ENCODE measurements at regions not wholly inside any gene's neighbourhood (a gene's known extent, or its start where the extent isn't known, plus 50 kb on each side); places are given as distances from the start of the nearest gene placed in this dataset.

- Mint-ChIP-seq H3K36me3 (no peaks in the 10 kb centered on the region), H3K4me3 (no peak overlapping the region), H3K27ac (no peak overlapping the region), H3K9me3 (no peaks in the 10 kb centered on the region), H3K4me1 (no peaks in the 10 kb centered on the region), H3K27me3 (peaks cover 11 to 18% of the 10 kb centered on the region in 2 donors)
- no CpG with 5 or more reads among the region's 3 CpGs for WGBS (ENCODE audit: insufficient coverage)
- ATAC-seq (replicated peaks in 1 of 4) = no peak
- ChIA-PET CTCF (no interaction called here), POLR2A (no interaction called here)
- no peaks in the 10 kb centered on the region for H3K9me3 ChIP-seq
- H3K36me3 ChIP-seq (ENCODE audit: control insufficient read depth in 2 of 2, extremely low read depth in 1 of 2, insufficient read depth in 1 of 2, low read length in 1 of 2) = no peaks in the 10 kb centered on the region
- DNase-seq = no peak
- peaks cover 0 to 3% of the 10 kb centered on the region in 2 experiments for H3K27me3 ChIP-seq (replicated peaks in 1 of 2; ENCODE audit: control insufficient read depth in 2 of 2, extremely low read depth in 1 of 2, insufficient read depth in 2 of 2, low read length in 1 of 2)
- H3K4me1 ChIP-seq (ENCODE audit: control insufficient read depth in 1 of 2, extremely low read depth in 1 of 2, insufficient read depth in 2 of 2, low read length in 2 of 2) = no peaks in the 10 kb centered on the region
- H3K4me3 ChIP-seq (ENCODE audit: control insufficient read depth in 1 of 2, extremely low read depth in 1 of 2, low read length in 1 of 2) = no peak overlapping the region
- H3K27ac ChIP-seq (ENCODE audit: low read length) = no peak overlapping the region
Measured at GRCh38 chr1:232689711-232690110, 59.8 kb upstream of the SIPA1L2 start.

GRCh38 chr1:232690285-232690935 lies 60.5 kb upstream of the SIPA1L2 start:
- POLR2A ChIA-PET = no interaction called here
- 90% methylated on average over 5 of the region's 8 CpGs for WGBS (ENCODE audit: insufficient coverage)

DNA sequence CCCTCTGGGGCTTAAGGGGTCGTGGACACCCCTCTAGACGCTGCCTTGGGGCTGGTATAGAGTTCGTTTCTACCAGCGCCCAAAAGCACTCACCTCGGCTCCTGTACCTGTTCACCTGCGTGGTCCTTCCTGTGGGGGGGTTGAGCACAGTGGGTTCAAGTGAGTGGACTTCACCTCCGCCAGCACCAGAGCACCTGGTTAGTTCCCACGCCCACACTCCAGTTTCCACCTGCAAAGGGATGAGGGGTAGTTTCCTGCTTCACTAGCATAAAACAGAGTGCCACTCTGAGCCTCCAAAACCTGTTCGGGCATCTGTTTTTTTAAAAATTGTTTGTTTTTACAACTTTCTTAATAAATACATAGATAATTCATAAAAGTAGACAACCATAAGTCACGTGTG lies 64.5 kb upstream of the SIPA1L2 start:
- Histone ChIP-seq H3K4me3 (ENCODE audit: control insufficient read depth in 1 of 2, extremely low read depth in 1 of 2, low read length in 1 of 2) (no peak overlapping the region), H3K9me3 (no peaks in the 10 kb centered on the region), H3K36me3 (ENCODE audit: control insufficient read depth in 2 of 2, extremely low read depth in 1 of 2, insufficient read depth in 1 of 2, low read length in 1 of 2) (no peaks in the 10 kb centered on the region), H3K27me3 (replicated peaks in 1 of 2; ENCODE audit: control insufficient read depth in 2 of 2, extremely low read depth in 1 of 2, insufficient read depth in 2 of 2, low read length in 1 of 2) (peaks cover 0 to 10% of the 10 kb centered on the region in 2 experiments), H3K27ac (ENCODE audit: low read length) (no peak overlapping the region), H3K4me1 (ENCODE audit: control insufficient read depth in 1 of 2, extremely low read depth in 1 of 2, insufficient read depth in 2 of 2, low read length in 2 of 2) (no peaks in the 10 kb centered on the region)
- no peaks in the 10 kb centered on the region for H3K4me1 Mint-ChIP-seq
- CTCF ChIA-PET = no interaction called here
- no peak overlapping the region for H3K27ac Mint-ChIP-seq
- 81% methylated on average over 5 of the region's 10 CpGs for WGBS (ENCODE audit: insufficient coverage)
- no peaks in the 10 kb centered on the region for H3K9me3 Mint-ChIP-seq
- no peak overlapping the region for H3K4me3 Mint-ChIP-seq
- DNase-seq = no peak
- H3K27me3 Mint-ChIP-seq = peaks cover 11 to 20% of the 10 kb centered on the region in 2 donors
- POLR2A ChIA-PET = no interaction called here
- no peak for ATAC-seq (replicated peaks in 1 of 4)
- H3K36me3 Mint-ChIP-seq = no peaks in the 10 kb centered on the region

More at GRCh38 chr1:232690285-232690935, 60.5 kb upstream of the SIPA1L2 start:
- H3K27me3 ChIP-seq (replicated peaks in 1 of 2; ENCODE audit: control insufficient read depth in 2 of 2, extremely low read depth in 1 of 2, insufficient read depth in 2 of 2, low read length in 1 of 2) = peaks cover 0 to 3% of the 10 kb centered on the region in 2 experiments
- H3K9me3 ChIP-seq = no peaks in the 10 kb centered on the region
- H3K36me3 Mint-ChIP-seq = no peaks in the 10 kb centered on the region
- no peak overlapping the region for H3K27ac Mint-ChIP-seq
- H3K4me1 Mint-ChIP-seq = no peaks in the 10 kb centered on the region
- no peak overlapping the region for H3K4me3 Mint-ChIP-seq
- H3K36me3 ChIP-seq (ENCODE audit: control insufficient read depth in 2 of 2, extremely low read depth in 1 of 2, insufficient read depth in 1 of 2, low read length in 1 of 2) = no peaks in the 10 kb centered on the region
- H3K27ac ChIP-seq (ENCODE audit: low read length) = no peak overlapping the region
- no peaks in the 10 kb centered on the region for H3K4me1 ChIP-seq (ENCODE audit: control insufficient read depth in 1 of 2, extremely low read depth in 1 of 2, insufficient read depth in 2 of 2, low read length in 2 of 2)
- H3K9me3 Mint-ChIP-seq = no peaks in the 10 kb centered on the region
- CTCF ChIA-PET = no interaction called here
- H3K4me3 ChIP-seq (ENCODE audit: control insufficient read depth in 1 of 2, extremely low read depth in 1 of 2, low read length in 1 of 2) = no peak overlapping the region
- H3K27me3 Mint-ChIP-seq = peaks cover 11 to 18% of the 10 kb centered on the region in 2 donors
- ATAC-seq (replicated peaks in 1 of 4) (no peak), DNase-seq (no peak)

DNA sequence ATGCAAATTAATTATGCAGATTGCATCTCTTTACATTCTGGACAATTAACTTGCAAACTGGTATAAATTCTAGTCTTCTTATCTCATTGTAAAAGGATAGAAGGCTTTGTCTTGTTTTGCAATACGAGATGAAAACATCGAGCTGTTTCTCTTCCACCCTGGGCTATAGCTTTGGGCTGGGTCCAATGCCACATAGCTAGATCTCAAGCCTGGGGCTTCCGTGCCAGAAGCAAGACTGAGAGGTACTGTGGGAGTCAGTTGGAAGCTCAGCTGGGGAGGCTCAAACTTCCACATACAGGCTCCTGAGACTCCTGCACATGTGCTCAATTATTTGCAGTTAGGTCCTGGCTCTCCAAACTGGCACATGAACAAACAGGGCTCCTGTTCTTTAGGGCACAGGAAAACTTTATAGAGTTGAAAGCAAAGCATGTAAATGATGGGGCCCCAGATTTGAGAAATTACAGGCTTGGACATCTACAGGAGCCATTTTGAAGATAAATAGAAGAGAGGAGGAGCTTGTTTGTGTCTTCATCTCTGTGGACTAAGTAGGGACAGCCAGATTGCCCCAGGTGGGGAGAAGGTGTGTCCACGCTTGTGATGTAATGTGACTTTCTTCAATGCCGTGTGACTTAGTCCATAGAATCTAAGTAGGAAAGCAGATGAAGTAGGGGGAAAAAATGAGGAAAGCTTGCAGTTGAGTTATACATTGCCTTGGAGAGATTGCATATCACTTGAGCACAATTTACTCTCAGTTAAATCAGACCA lies 65.9 kb upstream of the SIPA1L2 start:
- H3K4me3 ChIP-seq (ENCODE audit: control insufficient read depth in 1 of 2, extremely low read depth in 1 of 2, low read length in 1 of 2) = no peak overlapping the region
- Mint-ChIP-seq H3K4me3 (no peak overlapping the region), H3K9me3 (no peaks in the 10 kb centered on the region), H3K4me1 (no peaks in the 10 kb centered on the region), H3K36me3 (no peaks in the 10 kb centered on the region), H3K27me3 (peaks cover 11 to 14% of the 10 kb centered on the region in 2 donors), H3K27ac (no peak overlapping the region)
- ChIA-PET CTCF (no interaction called here), POLR2A (no interaction called here)
- WGBS (ENCODE audit: insufficient coverage) = 87% methylated on average over 2 of the region's 5 CpGs
- DNase-seq (no peak), ATAC-seq (replicated peaks in 1 of 4) (no peak)
- peaks cover 0 to 10% of the 10 kb centered on the region in 2 experiments for H3K27me3 ChIP-seq (replicated peaks in 1 of 2; ENCODE audit: control insufficient read depth in 2 of 2, extremely low read depth in 1 of 2, insufficient read depth in 2 of 2, low read length in 1 of 2)
- no peaks in the 10 kb centered on the region for H3K4me1 ChIP-seq (ENCODE audit: control insufficient read depth in 1 of 2, extremely low read depth in 1 of 2, insufficient read depth in 2 of 2, low read length in 2 of 2)
- H3K36me3 ChIP-seq (ENCODE audit: control insufficient read depth in 2 of 2, extremely low read depth in 1 of 2, insufficient read depth in 1 of 2, low read length in 1 of 2) = no peaks in the 10 kb centered on the region
- H3K9me3 ChIP-seq = no peaks in the 10 kb centered on the region
- H3K27ac ChIP-seq (ENCODE audit: low read length) = no peak overlapping the region

GRCh38 chr1:232696466-232696865 lies 66.5 kb upstream of the SIPA1L2 start:
- no peaks in the 10 kb centered on the region for H3K9me3 ChIP-seq
- CTCF ChIA-PET = no interaction called here
- H3K4me1 ChIP-seq (ENCODE audit: control insufficient read depth in 1 of 2, extremely low read depth in 1 of 2, insufficient read depth in 2 of 2, low read length in 2 of 2) = no peaks in the 10 kb centered on the region
- Mint-ChIP-seq H3K36me3 (no peaks in the 10 kb centered on the region), H3K27me3 (peaks cover 11 to 14% of the 10 kb centered on the region in 2 donors), H3K27ac (no peak overlapping the region), H3K4me3 (no peak overlapping the region), H3K9me3 (no peaks in the 10 kb centered on the region), H3K4me1 (no peaks in the 10 kb centered on the region)
- POLR2A ChIA-PET = no interaction called here
- 85% methylated on average over 3 of the region's 6 CpGs for WGBS (ENCODE audit: insufficient coverage)
- H3K27ac ChIP-seq (ENCODE audit: low read length) = no peak overlapping the region
- H3K27me3 ChIP-seq (replicated peaks in 1 of 2; ENCODE audit: control insufficient read depth in 2 of 2, extremely low read depth in 1 of 2, insufficient read depth in 2 of 2, low read length in 1 of 2) = peaks cover 0 to 8% of the 10 kb centered on the region in 2 experiments
- DNase-seq = no peak
- no peak overlapping the region for H3K4me3 ChIP-seq (ENCODE audit: control insufficient read depth in 1 of 2, extremely low read depth in 1 of 2, low read length in 1 of 2)
- no peak for ATAC-seq (replicated peaks in 1 of 4)
- no peaks in the 10 kb centered on the region for H3K36me3 ChIP-seq (ENCODE audit: control insufficient read depth in 2 of 2, extremely low read depth in 1 of 2, insufficient read depth in 1 of 2, low read length in 1 of 2)

DNA sequence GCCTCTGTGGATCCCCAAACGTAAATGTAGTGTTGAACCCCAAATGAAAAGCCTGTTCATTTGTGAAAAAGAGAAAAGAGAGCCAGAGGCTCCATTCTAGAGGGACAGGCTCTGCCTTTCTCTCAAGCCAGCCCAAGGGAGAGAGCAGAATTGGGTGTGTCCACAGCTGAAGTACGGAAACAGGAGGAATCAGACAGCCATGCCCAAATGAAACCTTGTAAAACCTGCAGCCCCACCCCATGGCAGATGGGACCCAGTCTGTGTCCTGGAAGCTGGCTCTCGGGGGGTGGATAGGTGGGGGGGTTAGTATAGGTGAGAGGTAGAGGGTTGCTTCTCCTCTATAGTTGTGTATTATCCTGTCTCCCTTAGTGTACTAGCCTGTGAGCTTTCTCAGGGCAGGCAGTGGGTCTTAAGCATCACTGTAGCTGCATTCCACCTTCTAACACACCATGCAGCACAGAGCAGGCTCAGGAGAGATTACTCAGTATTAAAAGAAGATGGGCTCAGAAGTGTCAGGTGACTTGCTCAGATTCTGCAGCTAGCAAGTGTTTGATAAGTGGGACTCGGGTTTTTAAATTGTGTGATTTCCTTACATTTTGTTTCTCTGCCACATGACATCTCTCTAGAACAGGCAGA lies 67.4 kb upstream of the SIPA1L2 start:
- 79% methylated on average over 2 of the region's 4 CpGs for WGBS (ENCODE audit: insufficient coverage)
- no peak overlapping the region for H3K4me3 Mint-ChIP-seq

More for the DNA sequence above, 67.4 kb upstream of the SIPA1L2 start:
- ATAC-seq (replicated peaks in 1 of 4) (no peak), DNase-seq (no peak)
- Mint-ChIP-seq H3K27me3 (peaks cover 13 to 16% of the 10 kb centered on the region in 2 donors), H3K9me3 (peaks cover 0 to 4% (median 0%) of the 10 kb centered on the region in 3 donors), H3K27ac (no peak overlapping the region), H3K36me3 (no peaks in the 10 kb centered on the region), H3K4me1 (no peaks in the 10 kb centered on the region)
- no peak overlapping the region for H3K4me3 ChIP-seq (ENCODE audit: control insufficient read depth in 1 of 2, extremely low read depth in 1 of 2, low read length in 1 of 2)
- H3K4me1 ChIP-seq (ENCODE audit: control insufficient read depth in 1 of 2, extremely low read depth in 1 of 2, insufficient read depth in 2 of 2, low read length in 2 of 2) = no peaks in the 10 kb centered on the region
- POLR2A ChIA-PET = no interaction called here
- no peak overlapping the region for H3K27ac ChIP-seq (ENCODE audit: low read length)
- CTCF ChIA-PET = interaction anchor here in 1 of 2 donors (0.6 kb wide), 1 partner anchor 384 kb away, joined by 5 read pairs; no protein-coding TSS in a partner anchor
- no peaks in the 10 kb centered on the region for H3K9me3 ChIP-seq
- no peaks in the 10 kb centered on the region for H3K36me3 ChIP-seq (ENCODE audit: control insufficient read depth in 2 of 2, extremely low read depth in 1 of 2, insufficient read depth in 1 of 2, low read length in 1 of 2)
- H3K27me3 ChIP-seq (replicated peaks in 1 of 2; ENCODE audit: control insufficient read depth in 2 of 2, extremely low read depth in 1 of 2, insufficient read depth in 2 of 2, low read length in 1 of 2) = peaks cover 0 to 11% of the 10 kb centered on the region in 2 experiments

Data from T-cell (primary cell).